Spleen (tissue), 7 donors: ENCODE measurements at regions not wholly inside any gene's neighbourhood (a gene's known extent, or its start where the extent isn't known, plus 50 kb on each side); places are given as distances from the start of the nearest gene placed in this dataset.

Experiments used
- CTCF ChIP-seq, 11 experiments: fragments of 200-600 bp in 7 of 11; fragments of 450-650 bp in 4 of 11; sonication (generic) in 4 of 11; IDR thresholded peaks in 8 of 11; conservative IDR thresholded peaks in 3 of 11; 1 replicate in 7 of 11; 2 replicates in 4 of 11; pipeline versions ENCODE4 v1.4.0 to v1.8.0; 2016 to 2021; ENCODE audit warnings: antibody characterized with exemption in 11 of 11, inconsistent platforms in 4 of 11, mild to moderate bottlenecking in 1 of 11
- POLR2A ChIP-seq, 3 donors: fragments of 450-650 bp; IDR thresholded peaks; one replicate each; pipeline ENCODE4 v1.5.1; 2017; ENCODE audit warnings: antibody characterized with exemption in 3 of 3, mild to moderate bottlenecking in 1 of 3
- POLR2AphosphoS5 ChIP-seq, 3 donors: sonication (generic); formaldehyde crosslinking; IDR thresholded peaks; one replicate each; pipeline ENCODE4 v1.5.1; 2017; ENCODE audit warnings: antibody characterized with exemption in 3 of 3
- donor health status: DM: no; HTN: no; CAD: no; lungs with moderate emphysema.
- donor health status: DM: no; HTN: no; CAD: no.
- donor health status: DM: no; HTN: no; CAD: no.

DNA sequence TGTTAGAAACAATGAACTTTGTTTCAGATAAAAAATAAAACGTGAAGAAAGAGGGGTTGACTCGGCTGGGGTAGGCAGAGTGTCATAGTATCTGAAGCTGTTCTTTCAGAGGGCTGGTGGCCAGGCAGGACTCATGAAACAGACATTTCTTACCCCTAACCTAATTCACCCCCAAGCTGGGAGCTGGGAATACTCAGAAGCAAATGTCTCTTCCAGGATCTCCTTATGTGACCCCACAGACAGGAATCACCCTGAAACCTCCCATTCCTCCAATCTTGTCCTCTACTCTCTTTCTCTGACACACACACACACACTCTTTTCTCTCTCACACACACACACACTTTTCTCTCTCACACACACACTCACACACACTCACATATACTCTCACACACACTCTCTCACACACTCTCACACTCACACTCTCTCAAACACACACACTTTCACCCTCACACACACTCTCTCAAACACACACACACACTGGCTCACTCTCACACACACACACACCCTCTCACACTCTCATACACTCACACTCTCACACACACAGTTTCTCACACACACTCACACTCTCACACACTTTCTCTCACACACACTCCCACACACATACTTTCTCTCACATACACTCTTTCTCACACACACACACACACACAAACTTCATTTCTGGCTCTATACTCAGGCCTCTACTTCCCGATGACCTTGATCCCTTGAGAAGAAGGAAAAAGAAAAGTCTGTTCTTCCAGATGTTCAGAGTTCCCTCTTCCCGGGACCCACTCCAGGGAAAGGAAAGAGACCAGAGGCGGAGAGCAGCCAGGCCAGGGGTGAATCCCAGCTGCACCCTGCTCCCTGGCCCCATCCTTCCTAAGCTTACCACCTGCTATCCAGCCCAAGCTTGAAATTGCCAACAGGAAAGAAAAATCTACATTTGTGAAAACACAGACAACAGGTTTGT is 167.7 kb downstream of the TXNL1 start:
- TF ChIP-seq CTCF (IDR thresholded peaks at IDR 0.05 in 8 of 11, conservative IDR thresholded peaks at IDR 0.05 in 3 of 11) (no peak), POLR2A (IDR thresholded peaks at IDR 0.05) (no peak), POLR2AphosphoS5 (IDR thresholded peaks at IDR 0.05) (no peak)
